ENCODE measurements at regions not wholly inside any gene's neighbourhood (a gene's known extent, or its start where the extent isn't known, plus 50 kb on each side); places are given as distances from the start of the nearest gene placed in this dataset.
"Not testable (repeated sequence)": the region's sequence is repeated elsewhere in the genome, so short reads cannot be mapped to it uniquely, and the experiment has no call there.

GRCh38 chr1:182331387-182331786, 60.2 kb downstream of the GLUL start:
- DNase-seq (ENCODE audit: low spot score) = no peak

- no peak for DNase-seq (ENCODE audit: low spot score)
These were observed 61.3 kb downstream of the GLUL start for GRCh38 chr1:182330303-182330702.

GRCh38 chr1:182329471-182329870, 62.1 kb downstream of the GLUL start:
- DNase-seq (ENCODE audit: low spot score) = no peak

- no peak for DNase-seq (ENCODE audit: low spot score)
These were observed 63.0 kb downstream of the GLUL start for GRCh38 chr1:182328591-182328990.

GRCh38 chr1:182325339-182325738, 66.3 kb downstream of the GLUL start:
- no peak for DNase-seq (ENCODE audit: low spot score)

- DNase-seq (ENCODE audit: low spot score) = not testable (repeated sequence)
These were observed 70.1 kb downstream of the GLUL start for GRCh38 chr1:182321532-182321931.

GRCh38 chr1:182317611-182318161, 73.9 kb downstream of the GLUL start:
- no peak for DNase-seq (ENCODE audit: low spot score)

GRCh38 chr1:182316454-182316853, 75.1 kb downstream of the GLUL start:
- DNase-seq (ENCODE audit: low spot score) = not testable (repeated sequence)

- no peak for DNase-seq (ENCODE audit: low spot score)
These were observed 76.4 kb downstream of the GLUL start for GRCh38 chr1:182315167-182315556.

- DNase-seq (ENCODE audit: low spot score) = no peak
These were observed 81.8 kb downstream of the GLUL start for GRCh38 chr1:182309631-182310351.

- no peak for DNase-seq (ENCODE audit: low spot score)
These were observed 82.8 kb downstream of the GLUL start for GRCh38 chr1:182308826-182309225.

- not testable (repeated sequence) for DNase-seq (ENCODE audit: low spot score)
These were observed 84.1 kb downstream of the GLUL start for GRCh38 chr1:182307486-182307885.

GRCh38 chr1:182305861-182306260, 85.7 kb downstream of the GLUL start:
- no peak for DNase-seq (ENCODE audit: low spot score)

GRCh38 chr1:182304627-182305026, 87.0 kb downstream of the GLUL start:
- DNase-seq (ENCODE audit: low spot score) = no peak

- no peak for DNase-seq (ENCODE audit: low spot score)
These were observed 87.4 kb downstream of the GLUL start for GRCh38 chr1:182304218-182304617.

GRCh38 chr1:182303778-182304177, 87.8 kb downstream of the GLUL start:
- DNase-seq (ENCODE audit: low spot score) = no peak

- DNase-seq (ENCODE audit: low spot score) = no peak
These were observed 90.0 kb downstream of the GLUL start for GRCh38 chr1:182301467-182302198.

- DNase-seq (ENCODE audit: low spot score) = no peak
These were observed 90.6 kb downstream of the GLUL start for GRCh38 chr1:182301026-182301436.

GRCh38 chr1:182299728-182300616, 91.6 kb downstream of the GLUL start:
- DNase-seq (ENCODE audit: low spot score) = no peak

GRCh38 chr1:182299054-182299727, 92.4 kb downstream of the GLUL start:
- not testable (repeated sequence) for DNase-seq (ENCODE audit: low spot score)

- no peak for DNase-seq (ENCODE audit: low spot score)
These were observed 94.3 kb downstream of the GLUL start for GRCh38 chr1:182297335-182297734.

GRCh38 chr1:182295697-182296096, 95.9 kb downstream of the GLUL start:
- DNase-seq (ENCODE audit: low spot score) = no peak
